Stomach smooth muscle (tissue), 2 donors: ENCODE measurements at regions not wholly inside any gene's neighbourhood (a gene's known extent, or its start where the extent isn't known, plus 50 kb on each side); places are given as distances from the start of the nearest gene placed in this dataset.

ENCODE experiments used
- H3K27ac ChIP-seq: one replicate; pipeline ENCODE4 v1.7.0; 2013; ENCODE audit warnings: mild to moderate bottlenecking, low read length, inconsistent platforms
- H3K27me3 ChIP-seq, 2 donors: one replicate each; pipeline ENCODE4 v1.7.0; 2013; ENCODE audit warnings: low read length in 2 of 2; ENCODE audit not compliant: insufficient read depth in 2 of 2, control insufficient read depth in 1 of 2
- H3K36me3 ChIP-seq, 2 donors: one replicate each; pipeline ENCODE4 v1.7.0; 2013; ENCODE audit warnings: low read length in 2 of 2; ENCODE audit not compliant: control insufficient read depth in 2 of 2, insufficient read depth in 2 of 2
- H3K4me1 ChIP-seq: one replicate; pipeline ENCODE4 v1.7.0; 2013; ENCODE audit warnings: low read length; ENCODE audit not compliant: control insufficient read depth, insufficient read depth
- H3K4me3 ChIP-seq, 2 donors: one replicate each; pipeline ENCODE4 v1.7.0; 2013; ENCODE audit warnings: low read length in 2 of 2
- H3K9ac ChIP-seq, 2 donors: one replicate each; pipeline ENCODE4 v1.7.0; 2013; ENCODE audit warnings: low read length in 2 of 2, mild to moderate bottlenecking in 1 of 2
- H3K9me3 ChIP-seq, 2 donors: one replicate each; pipeline ENCODE4 v1.7.0; 2013; ENCODE audit warnings: low read length in 2 of 2; ENCODE audit not compliant: control insufficient read depth in 2 of 2
- donor health status: healthy.
- donor health status: Pancreatic carcinoma.

DNA sequence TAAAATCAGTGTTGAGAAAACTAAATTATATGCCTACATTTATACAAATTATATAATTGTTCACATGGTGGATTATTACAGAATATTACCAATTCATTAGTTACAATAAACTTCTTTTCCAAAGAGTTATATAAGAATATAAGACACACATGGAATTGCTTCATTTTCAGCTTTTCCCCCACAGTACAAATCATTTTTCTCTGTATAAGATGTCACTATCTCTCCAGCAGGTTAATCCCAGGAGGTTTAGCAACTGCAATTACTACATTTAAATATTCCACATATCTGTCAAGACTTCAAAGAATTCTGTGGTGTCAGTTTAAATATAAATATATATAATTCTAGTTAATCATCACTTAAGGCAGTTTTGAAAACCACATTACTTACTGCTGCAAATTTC lies 59.6 kb upstream of the G2E3 start:
- Histone ChIP-seq H3K9ac (no peak overlapping the region), H3K4me1 (no peaks in the 10 kb centered on the region), H3K27ac (no peak overlapping the region), H3K27me3 (no peaks in the 10 kb centered on the region), H3K4me3 (no peak overlapping the region), H3K9me3 (no peaks in the 10 kb centered on the region), H3K36me3 (no peaks in the 10 kb centered on the region)

- no peak overlapping the region for H3K9ac ChIP-seq
- H3K4me1 ChIP-seq: no peaks in the 10 kb centered on the region
- no peak overlapping the region for H3K27ac ChIP-seq
- no peaks in the 10 kb centered on the region for H3K27me3 ChIP-seq
- H3K4me3 ChIP-seq: no peak overlapping the region
- H3K36me3 ChIP-seq: no peaks in the 10 kb centered on the region
- no peaks in the 10 kb centered on the region for H3K9me3 ChIP-seq
These were observed 58.7 kb upstream of the G2E3 start for GRCh38 chr14:30500222-30500621.

- Histone ChIP-seq H3K4me3 (no peak overlapping the region), H3K36me3 (no peaks in the 10 kb centered on the region), H3K4me1 (no peaks in the 10 kb centered on the region), H3K9me3 (no peaks in the 10 kb centered on the region), H3K27ac (no peak overlapping the region), H3K9ac (no peak overlapping the region), H3K27me3 (no peaks in the 10 kb centered on the region)
These were observed 51.7 kb upstream of the G2E3 start for GRCh38 chr14:30507209-30507608.
